Stimulated activated naive B cell treated with anti-CD40 and anti-IgM and Interleukin-4, amounts not matched to agents 10 μg/mL and 1 μg/mL and 100 μg/mL, for 72 hours (primary cell): ENCODE measurements at regions not wholly inside any gene's neighbourhood (a gene's known extent, or its start where the extent isn't known, plus 50 kb on each side); places are given as distances from the start of the nearest gene placed in this dataset.
"Not testable (repeated sequence)": the region's sequence is repeated elsewhere in the genome, so short reads cannot be mapped to it uniquely, and the experiment has no call there.

ENCODE experiments used
- ATAC-seq, 2 donors: fragments of 150-1000 bp; cut with Tn5 transposase; replicated peaks; 2 replicates each; pipeline ENCODE4 v1.10.0; 2021; ENCODE audit warnings: moderate library complexity in 1 of 2
- DNase-seq: peaks from one replicate; pipeline ENCODE4 v3.0.0; 2021
- H3K27ac Mint-ChIP-seq: one replicate; pipeline ENCODE4 v1.8.0; 2022; ENCODE audit warnings: mild to moderate bottlenecking, mixed read lengths
- H3K27me3 Mint-ChIP-seq, 2 donors: one replicate each; pipeline ENCODE4 v1.8.0; 2022; ENCODE audit warnings: mixed read lengths in 2 of 2
- H3K36me3 Mint-ChIP-seq, 2 donors: one replicate each; pipeline ENCODE4 v1.8.0; 2022; ENCODE audit warnings: mixed read lengths in 2 of 2, mild to moderate bottlenecking in 1 of 2
- H3K4me1 Mint-ChIP-seq, 2 donors: one replicate each; pipeline ENCODE4 v1.8.0; 2022; ENCODE audit warnings: mixed read lengths in 2 of 2, mild to moderate bottlenecking in 1 of 2
- H3K4me3 Mint-ChIP-seq, 2 donors: one replicate each; pipeline ENCODE4 v1.8.0; 2022; ENCODE audit warnings: mild to moderate bottlenecking in 2 of 2, mixed read lengths in 2 of 2, moderate library complexity in 1 of 2
- H3K9me3 Mint-ChIP-seq, 2 donors: one replicate each; pipeline ENCODE4 v1.8.0; 2022; ENCODE audit warnings: mixed read lengths in 2 of 2, mild to moderate bottlenecking in 1 of 2

DNA sequence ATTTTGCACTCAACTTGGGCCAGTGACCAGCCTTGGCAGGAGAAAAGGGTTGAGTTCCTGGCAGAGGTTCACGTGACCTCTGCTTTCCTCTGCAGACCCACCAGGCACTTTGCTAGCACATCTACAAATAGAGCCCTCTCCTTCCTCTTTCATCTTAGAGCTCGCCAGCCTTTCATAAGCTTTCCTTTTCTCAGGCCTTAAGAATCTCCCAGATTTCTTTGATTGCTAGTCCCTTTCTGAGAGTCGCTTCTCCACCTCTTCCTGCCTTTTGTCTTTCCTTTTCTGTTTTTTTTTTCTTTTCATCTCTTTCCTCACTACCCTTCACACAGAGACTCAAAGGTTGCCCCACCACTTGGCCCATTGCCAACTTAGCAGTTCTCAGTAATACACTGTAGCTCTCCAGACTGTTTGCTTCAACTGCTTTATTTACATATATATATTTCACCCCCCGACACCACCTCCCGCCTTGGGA lies 375.7 kb upstream of the SPRY2 start:
- H3K9me3 Mint-ChIP-seq, result peaks cover 6 to 8% of the 10 kb centered on the region in 2 donors
- ATAC-seq (peak; percentile 82 to 96), DNase-seq (no peak)
- peaks cover 0 to 3% of the 10 kb centered on the region in 2 donors for H3K36me3 Mint-ChIP-seq
- peak overlapping the region; percentile 10 to 77 for H3K4me3 Mint-ChIP-seq
- H3K27ac Mint-ChIP-seq, result no peak overlapping the region
- H3K4me1 Mint-ChIP-seq, result peaks cover 2 to 12% of the 10 kb centered on the region in 2 donors
- H3K27me3 Mint-ChIP-seq, result no peaks in the 10 kb centered on the region

DNA sequence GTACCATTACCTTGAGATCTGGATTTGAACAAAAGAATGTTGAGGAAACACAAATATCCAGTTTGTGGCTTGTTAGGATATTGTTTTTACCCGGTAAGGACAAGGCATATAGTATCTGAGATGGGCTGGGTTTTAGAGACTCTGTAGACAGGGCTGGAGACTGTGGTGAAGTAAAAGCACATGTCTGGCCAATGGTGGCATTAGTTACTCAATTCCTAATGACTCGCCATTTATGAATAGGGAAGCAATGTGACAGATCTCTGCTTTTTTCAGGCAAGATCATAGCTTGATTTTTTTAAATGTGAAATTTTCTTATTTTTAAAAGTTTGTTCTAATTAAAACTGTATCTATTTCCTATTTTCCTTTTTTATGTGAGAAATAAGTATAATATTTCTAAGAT lies 371.1 kb upstream of the SPRY2 start:
- Mint-ChIP-seq H3K4me1 (peaks cover 2 to 12% of the 10 kb centered on the region in 2 donors), H3K27me3 (no peaks in the 10 kb centered on the region), H3K36me3 (peaks cover 0 to 3% of the 10 kb centered on the region in 2 donors), H3K4me3 (no peak overlapping the region), H3K27ac (no peak overlapping the region), H3K9me3 (peaks cover 6 to 8% of the 10 kb centered on the region in 2 donors)
- no peak for ATAC-seq
- DNase-seq, result no peak

DNA sequence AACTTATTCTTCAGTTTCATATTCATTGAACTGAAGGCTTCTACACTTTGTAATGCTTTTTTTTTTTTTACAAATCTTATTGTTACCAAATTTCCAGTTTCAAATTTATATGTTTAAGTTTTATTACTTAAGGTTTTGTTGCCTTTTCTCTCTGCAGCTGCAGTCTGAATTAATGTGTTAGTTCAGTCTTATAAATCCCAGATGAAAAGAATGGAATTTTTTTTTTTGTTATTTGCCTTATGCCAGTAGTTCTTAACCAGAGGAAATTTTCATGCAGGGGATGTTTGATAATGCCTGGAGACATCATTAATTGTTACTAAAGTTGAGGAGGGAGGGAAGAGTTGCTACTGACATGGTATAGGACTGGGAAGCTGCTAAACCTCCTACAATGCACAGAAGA lies 367.9 kb upstream of the SPRY2 start:
- H3K4me3 Mint-ChIP-seq, result no peak overlapping the region
- H3K27me3 Mint-ChIP-seq, result no peaks in the 10 kb centered on the region
- H3K27ac Mint-ChIP-seq, result no peak overlapping the region
- ATAC-seq (no peak), DNase-seq (no peak)
- H3K36me3 Mint-ChIP-seq, result peaks cover 0 to 3% of the 10 kb centered on the region in 2 donors
- H3K9me3 Mint-ChIP-seq, result peaks cover 5 to 8% of the 10 kb centered on the region in 2 donors
- H3K4me1 Mint-ChIP-seq, result no peaks in the 10 kb centered on the region

DNA sequence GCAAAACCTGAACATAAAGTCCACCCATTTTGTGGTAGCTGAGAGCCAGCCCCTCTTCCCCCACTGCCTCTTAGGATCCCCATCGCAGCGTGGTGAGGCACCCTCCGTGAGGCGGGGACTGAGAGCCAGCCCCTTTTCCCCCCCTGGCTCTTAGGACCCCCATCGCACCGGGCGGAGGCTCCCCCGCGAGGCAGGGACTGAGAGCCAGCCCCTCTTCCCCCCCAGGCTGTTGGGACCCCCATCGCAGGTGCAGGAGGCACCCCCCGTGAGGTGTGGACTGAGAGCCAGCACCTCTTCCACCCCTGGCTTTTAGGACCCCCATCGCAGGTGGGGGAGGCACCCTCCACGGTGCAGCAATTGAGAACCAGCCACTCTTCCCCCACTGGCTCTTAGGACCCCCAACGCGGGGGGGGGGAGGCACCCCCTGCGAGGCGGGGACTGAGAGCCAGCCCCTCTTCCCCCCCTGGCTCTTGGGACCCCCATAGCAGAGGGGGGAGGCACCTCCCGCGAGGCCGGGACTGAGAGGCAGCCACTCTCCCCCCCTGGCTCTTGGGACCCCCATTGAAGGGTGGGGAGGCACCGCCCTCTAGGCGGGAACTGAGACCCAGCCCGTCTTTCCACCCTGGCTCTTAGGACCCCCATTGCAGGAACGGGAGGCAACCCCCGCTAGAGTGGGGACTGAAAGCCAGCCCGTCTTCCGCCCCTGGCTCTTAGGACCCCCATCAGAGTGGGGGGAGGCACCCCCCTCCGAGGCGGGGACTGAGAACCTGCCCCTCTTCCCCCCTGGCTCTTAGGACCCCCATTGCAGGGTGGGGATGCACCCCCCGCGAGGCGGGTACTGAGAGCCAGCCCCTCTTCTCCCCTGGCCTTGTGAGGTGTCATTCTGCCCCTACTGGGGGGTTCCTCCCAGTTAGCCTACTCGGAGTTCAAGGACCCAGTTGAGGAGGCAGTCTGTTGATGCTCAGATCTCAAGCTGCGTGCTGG lies 366.4 kb upstream of the SPRY2 start:
- Mint-ChIP-seq H3K9me3 (no peaks in the 10 kb centered on the region), H3K36me3 (no peaks in the 10 kb centered on the region)

DNA sequence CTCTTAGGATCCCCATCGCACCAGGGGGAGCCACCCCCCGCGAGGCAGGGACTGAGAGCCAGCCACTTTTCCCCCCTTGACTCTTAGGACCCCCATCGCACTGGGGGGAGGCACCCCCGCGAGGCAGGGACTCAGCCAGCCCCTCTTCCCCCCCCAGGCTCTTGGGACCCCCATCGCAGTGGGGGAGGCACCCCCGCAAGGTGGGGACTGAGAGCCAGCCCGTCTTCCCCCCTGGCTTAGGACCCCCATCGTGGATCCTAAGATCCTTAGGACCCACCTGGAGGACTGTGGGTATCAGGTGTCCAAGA lies 365.2 kb upstream of the SPRY2 start:
- no peak for ATAC-seq
- Mint-ChIP-seq H3K4me1 (no peaks in the 10 kb centered on the region), H3K4me3 (no peak overlapping the region), H3K9me3 (no peaks in the 10 kb centered on the region), H3K36me3 (no peaks in the 10 kb centered on the region), H3K27ac (no peak overlapping the region), H3K27me3 (no peaks in the 10 kb centered on the region)
- no peak for DNase-seq

More for the DNA sequence above, 366.4 kb upstream of the SPRY2 start:
- no peak for ATAC-seq
- DNase-seq, result no peak
- no peak overlapping the region for H3K27ac Mint-ChIP-seq
- no peaks in the 10 kb centered on the region for H3K27me3 Mint-ChIP-seq
- no peak overlapping the region for H3K4me3 Mint-ChIP-seq
- H3K4me1 Mint-ChIP-seq, result no peaks in the 10 kb centered on the region

DNA sequence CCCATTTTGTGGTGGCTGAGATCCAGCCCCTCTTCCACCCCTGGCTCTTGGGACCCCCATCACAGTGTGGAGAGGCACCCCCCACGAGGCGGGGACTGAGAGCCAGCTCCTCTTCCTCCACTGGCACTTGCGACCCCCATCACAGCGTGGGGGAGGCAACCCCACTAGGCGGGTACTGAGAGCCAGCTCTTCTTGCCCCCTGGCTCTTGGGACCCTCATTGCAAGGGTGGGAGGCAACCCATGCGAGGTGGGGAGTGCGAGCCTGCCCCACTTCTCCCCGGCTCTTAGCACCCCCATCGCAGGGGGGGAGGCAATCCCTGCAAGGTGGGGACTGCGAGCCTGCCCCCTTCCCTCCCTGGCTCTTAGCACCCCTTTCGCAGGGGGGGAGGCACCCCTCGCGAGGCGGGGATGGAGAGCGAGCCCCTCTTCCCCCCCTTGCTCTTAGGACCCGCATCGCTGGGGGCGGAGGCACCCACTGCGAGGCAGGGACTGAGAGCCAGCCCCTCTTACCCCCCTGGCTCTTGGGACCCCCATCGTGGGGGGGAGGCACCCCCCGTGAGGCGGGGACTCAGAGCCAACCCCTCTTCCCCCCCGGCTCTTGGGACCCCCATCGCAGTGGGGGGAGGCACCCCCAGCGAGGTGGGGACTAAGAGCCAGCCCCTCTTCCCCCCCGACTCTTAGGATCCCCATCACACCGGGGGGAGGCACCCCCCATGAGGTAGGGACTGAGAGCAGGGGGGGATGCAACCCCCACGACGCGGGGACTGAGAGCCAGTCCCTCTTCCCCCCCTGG lies 364.6 kb upstream of the SPRY2 start:
- no peak overlapping the region for H3K27ac Mint-ChIP-seq
- no peaks in the 10 kb centered on the region for H3K36me3 Mint-ChIP-seq
- no peaks in the 10 kb centered on the region for H3K27me3 Mint-ChIP-seq
- peaks cover 0 to 2% of the 10 kb centered on the region in 2 donors for H3K9me3 Mint-ChIP-seq
- DNase-seq, result no peak
- no peak for ATAC-seq
- H3K4me3 Mint-ChIP-seq, result no peak overlapping the region
- H3K4me1 Mint-ChIP-seq, result no peaks in the 10 kb centered on the region

DNA sequence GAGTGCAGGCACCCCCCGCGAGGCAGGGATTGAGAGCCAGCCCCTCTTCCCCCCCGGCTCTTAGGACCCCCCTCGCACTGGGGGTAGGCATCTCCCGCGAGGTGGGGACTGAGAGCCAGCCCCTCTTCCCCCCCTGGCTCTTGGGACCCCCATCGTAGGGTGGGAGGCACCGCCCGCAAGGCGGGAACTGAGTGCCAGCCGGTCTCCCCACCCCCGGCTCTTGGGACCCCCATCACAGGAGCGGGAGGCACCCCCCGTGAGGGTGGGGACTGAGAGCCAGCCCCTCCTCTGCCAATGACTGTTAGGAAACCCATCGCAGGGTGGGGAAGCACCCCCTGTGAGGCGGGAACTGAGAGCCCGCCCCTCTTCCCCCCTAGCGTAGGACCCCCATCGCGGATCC lies 363.4 kb upstream of the SPRY2 start:
- no peak overlapping the region for H3K27ac Mint-ChIP-seq
- ATAC-seq (no peak), DNase-seq (no peak)
- no peaks in the 10 kb centered on the region for H3K4me1 Mint-ChIP-seq
- H3K27me3 Mint-ChIP-seq, result no peaks in the 10 kb centered on the region
- H3K36me3 Mint-ChIP-seq, result no peaks in the 10 kb centered on the region
- peaks cover 0 to 5% of the 10 kb centered on the region in 2 donors for H3K9me3 Mint-ChIP-seq
- no peak overlapping the region for H3K4me3 Mint-ChIP-seq

DNA sequence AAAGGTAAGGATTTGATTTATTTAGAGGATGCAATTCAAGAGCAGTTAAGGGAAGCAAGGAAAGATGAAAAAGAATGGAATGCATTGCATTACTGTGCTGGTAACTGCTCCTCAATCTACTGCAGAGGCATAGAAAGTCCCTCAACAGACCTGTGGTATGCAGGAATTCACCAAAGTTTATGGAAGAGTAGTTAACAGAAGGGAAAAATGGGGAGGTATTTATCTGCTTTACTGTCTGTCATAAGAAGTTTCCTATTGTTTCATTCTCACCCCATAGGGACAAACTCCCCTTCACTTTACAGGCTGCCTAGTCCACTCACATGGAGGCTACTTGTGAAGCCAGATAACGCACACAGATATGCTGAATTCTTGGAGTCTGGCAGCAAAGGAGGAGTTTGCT lies 354.9 kb upstream of the SPRY2 start:
- ATAC-seq (no peak), DNase-seq (no peak)
- no peaks in the 10 kb centered on the region for H3K27me3 Mint-ChIP-seq
- H3K4me3 Mint-ChIP-seq, result no peak overlapping the region
- no peak overlapping the region for H3K27ac Mint-ChIP-seq
- H3K4me1 Mint-ChIP-seq, result no peaks in the 10 kb centered on the region
- H3K9me3 Mint-ChIP-seq, result peaks cover 3 to 14% of the 10 kb centered on the region in 2 donors
- H3K36me3 Mint-ChIP-seq, result no peaks in the 10 kb centered on the region

DNA sequence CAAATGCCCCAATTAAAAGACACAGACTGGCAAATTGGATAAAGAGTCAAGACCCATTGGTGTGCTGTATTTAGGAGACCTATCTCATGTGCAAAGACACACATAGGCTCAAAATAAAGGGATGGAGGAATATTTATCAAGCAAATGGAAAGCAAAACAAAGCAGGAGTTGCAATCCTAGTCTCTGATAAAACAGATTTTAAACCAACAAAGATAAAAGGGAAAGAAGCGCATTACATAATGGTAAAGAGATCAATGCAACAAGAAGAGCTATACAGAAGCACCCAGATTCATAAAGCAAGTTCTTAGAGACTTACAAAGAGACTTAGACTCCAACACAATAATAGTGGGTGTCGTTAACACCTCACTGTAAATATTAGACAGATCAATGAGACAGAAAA lies 350.9 kb upstream of the SPRY2 start:
- not testable (repeated sequence) for H3K36me3 Mint-ChIP-seq, ATAC-seq, H3K4me1 Mint-ChIP-seq, DNase-seq, H3K27ac Mint-ChIP-seq, H3K4me3 Mint-ChIP-seq, H3K27me3 Mint-ChIP-seq
- peaks cover 6 to 21% of the 10 kb centered on the region in 2 donors for H3K9me3 Mint-ChIP-seq

DNA sequence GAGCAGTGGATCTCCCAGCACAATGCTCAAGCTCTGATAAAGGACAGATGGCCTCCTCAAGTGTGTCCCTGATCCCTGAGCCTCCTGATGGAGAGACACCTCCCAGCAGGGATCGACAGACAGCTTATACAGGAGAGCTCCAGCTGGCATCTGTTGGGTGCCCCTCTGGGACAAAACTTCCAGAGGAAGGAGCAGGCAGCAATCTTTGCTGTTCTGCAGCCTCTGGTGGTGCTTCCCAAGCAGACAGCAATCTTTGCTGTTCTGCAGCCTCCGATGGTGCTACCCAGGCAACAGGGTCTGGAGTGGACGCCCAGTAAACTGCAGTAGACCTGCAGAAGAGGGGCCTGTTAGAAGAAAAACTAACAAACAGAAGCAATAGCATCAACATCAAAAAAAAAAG lies 349.3 kb upstream of the SPRY2 start:
- no peak overlapping the region for H3K4me3 Mint-ChIP-seq
- H3K27ac Mint-ChIP-seq, result no peak overlapping the region
- H3K36me3 Mint-ChIP-seq, result peaks cover 0 to 3% of the 10 kb centered on the region in 2 donors
- H3K27me3 Mint-ChIP-seq, result no peaks in the 10 kb centered on the region
- H3K9me3 Mint-ChIP-seq, result peaks cover 6 to 21% of the 10 kb centered on the region in 2 donors
- DNase-seq (no peak), ATAC-seq (no peak)
- peaks cover 6 to 11% of the 10 kb centered on the region in 2 donors for H3K4me1 Mint-ChIP-seq

DNA sequence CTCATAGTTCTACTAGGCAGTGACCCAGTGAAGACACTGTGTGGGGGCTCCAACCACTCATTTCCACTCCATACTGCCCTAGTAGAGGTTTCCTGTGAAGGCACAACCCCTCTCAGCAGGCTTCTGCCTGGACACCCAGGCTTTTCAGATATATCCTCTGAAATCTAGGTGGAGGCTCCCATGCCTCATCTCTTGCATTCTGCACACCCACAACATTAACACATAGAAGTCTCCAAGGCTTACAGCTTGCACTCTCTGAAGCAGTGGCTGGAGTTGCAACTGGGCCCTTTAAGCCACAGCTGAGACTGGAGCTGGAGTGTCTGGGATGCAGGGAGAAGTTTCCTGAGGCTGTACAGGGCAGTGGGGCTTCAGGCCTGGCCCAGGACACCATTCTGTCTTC lies 347.7 kb upstream of the SPRY2 start:
- Mint-ChIP-seq H3K27me3 (no peaks in the 10 kb centered on the region), H3K36me3 (peaks cover 0 to 3% of the 10 kb centered on the region in 2 donors), H3K4me1 (peaks cover 8 to 16% of the 10 kb centered on the region in 2 donors), H3K9me3 (peaks cover 6 to 19% of the 10 kb centered on the region in 2 donors), H3K27ac (no peak overlapping the region), H3K4me3 (no peak overlapping the region)
- DNase-seq (no peak), ATAC-seq (no peak)

DNA sequence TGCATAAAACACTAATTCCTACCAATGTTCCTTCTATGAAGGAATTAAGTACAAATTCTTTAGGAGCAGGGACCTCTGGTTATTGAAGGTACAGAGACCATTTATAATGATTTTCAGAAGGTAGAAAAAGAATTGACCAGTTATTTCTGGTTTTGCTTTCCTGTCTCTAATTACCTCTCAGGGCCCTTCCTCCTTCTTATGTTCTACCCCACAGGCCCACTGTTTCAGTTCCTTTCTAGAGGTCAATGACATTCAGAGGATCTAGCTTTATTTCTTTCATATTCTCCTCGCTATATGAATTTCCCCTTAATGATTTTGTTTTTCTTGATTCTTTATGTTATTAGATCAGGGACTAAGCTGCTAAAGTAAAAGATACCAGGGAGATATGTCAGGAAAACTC lies 345.0 kb upstream of the SPRY2 start:
- peak overlapping the region; percentile 14 for H3K27ac Mint-ChIP-seq
- peak; percentile 88 to 99 for ATAC-seq

DNA sequence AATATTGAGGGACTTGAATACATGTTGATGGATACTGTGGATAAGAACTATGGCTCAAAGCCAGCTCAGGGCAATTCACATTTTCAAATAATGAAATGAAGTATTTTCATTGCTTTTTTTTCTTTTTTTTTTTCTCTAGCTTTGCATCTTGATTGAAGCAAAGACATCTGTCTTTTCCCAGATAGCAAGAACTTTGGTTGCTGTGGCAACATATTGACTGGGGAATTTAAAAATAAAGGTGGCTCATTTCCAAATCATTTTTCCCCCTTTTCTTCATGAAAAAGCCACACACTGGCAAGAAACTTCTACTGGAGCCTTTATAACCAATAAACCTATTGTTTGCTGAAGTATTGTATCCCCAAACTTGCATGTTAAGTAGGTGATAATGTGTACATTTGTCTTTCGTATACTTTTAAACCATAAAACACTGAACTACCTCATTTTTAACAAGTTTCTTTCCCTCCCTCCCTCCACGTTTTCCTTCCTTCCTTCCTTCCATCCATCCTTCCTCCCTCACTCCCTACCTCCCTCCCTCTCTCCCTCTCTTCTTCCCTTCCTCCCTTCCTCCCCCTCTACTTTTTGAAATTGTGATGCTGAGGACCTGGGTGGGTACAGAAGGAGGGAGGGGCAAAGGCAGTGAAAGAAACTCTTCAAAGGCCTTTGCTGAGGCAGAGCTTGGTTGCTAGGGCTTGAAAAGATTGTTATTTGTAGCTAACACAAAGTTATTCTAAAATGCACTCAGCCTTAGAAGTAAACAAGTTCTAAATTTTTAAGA lies 343.5 kb upstream of the SPRY2 start:
- no peak for ATAC-seq
- Mint-ChIP-seq H3K4me3 (no peak overlapping the region), H3K9me3 (peaks cover 0 to 8% of the 10 kb centered on the region in 2 donors), H3K36me3 (peaks cover 0 to under 1% of the 10 kb centered on the region in 2 donors), H3K27ac (no peak overlapping the region), H3K27me3 (no peaks in the 10 kb centered on the region), H3K4me1 (peaks cover 8 to 21% of the 10 kb centered on the region in 2 donors)
- DNase-seq, result no peak

More for the DNA sequence above, 345.0 kb upstream of the SPRY2 start:
- Mint-ChIP-seq H3K4me1 (peaks cover 8 to 21% of the 10 kb centered on the region in 2 donors), H3K4me3 (peak overlapping the region in 1 of 2 donors; percentile 71), H3K27me3 (no peaks in the 10 kb centered on the region), H3K36me3 (peaks cover 0 to 3% of the 10 kb centered on the region in 2 donors), H3K9me3 (peaks cover 4 to 13% of the 10 kb centered on the region in 2 donors)
- DNase-seq, result no peak
